ENCODE measurements at regions not wholly inside any gene's neighbourhood (a gene's known extent, or its start where the extent isn't known, plus 50 kb on each side); places are given as distances from the start of the nearest gene placed in this dataset.

GRCh38 chr6:148166339-148166968 is 176.2 kb upstream of the SASH1 start:
- peak; percentile 29 to 74 (median 69) for TF ChIP-seq CTCF (IDR thresholded peaks at IDR 0.05)
- no peak for TF ChIP-seq POLR2A (IDR thresholded peaks at IDR 0.05)

Measured in body of pancreas (tissue), 4 donors.